ENCODE measurements at regions not wholly inside any gene's neighbourhood (a gene's known extent, or its start where the extent isn't known, plus 50 kb on each side); places are given as distances from the start of the nearest gene placed in this dataset.
"Not testable (repeated sequence)": the region's sequence is repeated elsewhere in the genome, so short reads cannot be mapped to it uniquely, and the experiment has no call there.

DNA sequence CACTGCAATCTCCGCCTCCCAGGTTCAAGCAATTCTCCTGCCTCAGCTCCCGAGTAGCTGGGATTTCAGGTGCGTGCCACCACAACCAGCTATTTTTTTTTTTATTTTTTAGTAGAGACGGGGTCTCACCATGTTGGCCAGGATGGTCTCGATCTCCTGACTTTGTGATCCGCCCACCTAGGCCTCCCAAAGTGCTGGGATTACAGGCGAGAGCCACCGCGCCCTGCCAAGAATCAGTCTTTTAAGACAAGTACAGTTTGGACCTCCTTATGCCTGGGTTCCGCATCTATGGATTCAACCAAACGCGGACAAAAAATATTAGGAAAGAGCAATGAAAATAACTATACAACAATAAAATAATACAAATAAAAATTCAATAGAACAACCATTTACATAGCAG, 285.9 kb upstream of the HS6ST1 start:
- not testable (repeated sequence) for DNase-seq

DNA sequence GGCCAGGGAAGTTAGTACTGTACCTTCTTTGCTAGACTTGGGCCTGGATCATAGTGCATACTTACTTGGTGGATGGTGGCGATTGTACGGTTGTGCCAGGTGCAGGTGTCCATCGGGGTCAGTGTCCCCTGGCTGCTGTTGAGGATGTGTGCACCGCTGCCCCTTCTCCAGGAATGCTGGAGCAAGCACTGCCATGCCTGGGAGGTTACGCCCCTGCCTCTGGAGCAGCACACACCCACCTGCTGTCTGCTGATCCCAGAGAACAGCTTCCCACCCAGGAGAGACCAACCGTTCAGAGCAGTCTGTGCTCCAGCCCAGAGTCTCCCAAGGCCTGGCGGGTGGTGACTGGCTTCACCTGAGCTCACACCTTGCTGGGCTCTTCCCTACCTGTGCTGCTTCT, 286.8 kb upstream of the HS6ST1 start:
- no peak for DNase-seq

DNA sequence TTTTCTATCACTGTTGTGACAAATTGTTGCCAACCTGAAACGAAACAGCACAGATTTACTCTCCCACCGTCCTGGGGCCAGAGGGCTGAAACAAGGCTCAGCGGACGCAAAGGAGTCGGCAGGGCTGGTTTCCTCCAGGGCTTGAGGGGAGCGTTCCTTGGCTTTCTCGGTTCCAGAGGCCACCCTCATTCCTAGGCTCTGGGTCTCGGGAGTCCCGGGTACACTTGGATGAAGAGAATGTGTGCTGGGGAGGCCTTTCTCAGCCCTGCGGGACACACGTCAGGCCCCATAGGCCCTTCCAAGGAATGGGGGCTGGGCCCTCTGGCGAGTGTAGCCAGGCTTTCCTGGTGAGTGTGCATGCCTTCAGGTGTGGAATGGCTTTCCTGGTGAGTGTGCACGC, 287.3 kb upstream of the HS6ST1 start:
- no peak for DNase-seq

GRCh38 chr2:128606837-128607236, 288.2 kb upstream of the HS6ST1 start:
- no peak for DNase-seq

DNA sequence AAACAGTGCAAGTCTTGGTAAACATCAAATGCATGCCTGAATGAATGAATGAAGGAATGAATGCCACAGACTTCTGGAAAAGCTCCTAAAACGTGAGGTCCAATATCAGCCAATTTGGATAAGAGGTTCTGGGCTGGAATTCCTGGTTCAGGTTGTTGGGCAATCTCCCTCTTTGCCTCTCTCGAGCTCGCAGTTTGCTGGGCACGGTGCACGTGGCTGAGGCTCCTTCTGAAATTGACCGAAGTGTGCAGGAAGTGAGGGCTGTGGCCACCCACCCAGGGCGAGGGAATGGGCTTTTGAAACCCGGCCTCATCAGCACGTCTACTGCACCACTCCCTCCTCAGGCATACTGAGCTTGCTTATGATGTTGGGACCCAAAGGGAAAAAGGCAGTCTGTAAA, 288.8 kb upstream of the HS6ST1 start:
- no peak for DNase-seq

GRCh38 chr2:128607911-128608506, 289.3 kb upstream of the HS6ST1 start:
- DNase-seq: no peak

DNA sequence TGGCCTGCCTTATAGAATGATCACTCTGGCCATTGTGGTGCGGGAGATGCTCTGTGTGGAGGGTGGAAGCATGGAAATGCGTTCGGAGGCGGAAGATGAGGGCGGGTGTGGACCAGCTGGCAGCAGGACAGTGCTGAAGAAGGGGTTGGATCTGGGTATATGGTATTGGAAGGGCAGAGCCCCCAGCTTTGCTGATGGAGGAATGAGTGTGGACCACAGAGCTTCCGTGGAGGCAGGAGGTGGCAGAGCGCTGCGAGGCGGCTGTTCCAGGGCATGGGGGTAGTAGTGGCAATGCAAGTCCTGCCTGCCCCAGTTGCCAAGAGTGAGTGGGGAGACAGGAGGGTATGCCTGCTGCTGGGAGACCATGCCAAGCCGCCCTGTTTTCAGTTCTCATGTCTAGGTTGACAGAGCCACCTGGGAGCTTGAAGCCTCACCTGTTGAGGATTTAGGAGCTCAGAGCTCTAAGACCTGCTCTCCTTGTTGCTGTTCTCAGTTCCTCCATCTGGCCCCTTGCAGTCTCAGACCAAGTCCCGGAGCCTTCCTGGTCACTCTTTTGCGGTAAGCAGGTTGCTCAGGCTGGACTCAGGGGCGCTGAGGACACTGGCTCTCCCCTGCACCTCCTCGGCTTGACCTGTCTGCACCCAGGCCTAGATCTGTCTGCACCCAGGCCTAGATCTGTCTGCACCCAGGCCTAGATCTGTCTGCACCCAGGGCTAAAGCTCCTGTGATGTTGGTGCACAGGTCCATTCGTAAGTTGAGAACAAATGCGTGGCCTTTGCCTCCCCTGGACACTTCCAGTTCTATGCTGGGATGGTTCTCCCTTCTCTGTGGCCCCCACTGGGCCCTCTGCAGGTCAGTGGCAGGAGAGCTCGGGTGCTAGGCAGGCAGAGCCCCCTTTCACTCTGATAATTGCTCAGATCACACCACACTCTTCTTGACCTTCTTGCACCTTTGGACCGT, 290.5 kb upstream of the HS6ST1 start:
- DNase-seq: no peak

DNA sequence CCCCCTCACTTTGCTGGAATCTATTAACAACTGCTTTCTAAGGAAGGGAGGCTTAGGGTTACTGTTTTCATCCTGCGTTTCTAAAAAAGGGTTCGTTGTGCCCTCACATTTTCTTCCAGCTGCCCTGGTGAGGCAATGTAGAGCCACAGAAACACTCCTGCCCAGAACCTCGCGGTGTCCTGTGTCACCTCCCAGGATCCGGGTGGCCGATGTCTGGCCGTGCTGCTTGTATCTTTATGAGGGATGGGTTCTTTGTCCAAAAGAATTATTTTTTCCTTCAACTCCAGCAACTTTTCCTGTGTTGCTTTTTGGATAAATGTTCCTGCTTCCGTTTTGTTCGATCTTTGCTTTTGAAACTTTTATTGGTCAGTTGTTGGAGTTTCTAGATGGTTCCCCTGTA, 291.8 kb upstream of the HS6ST1 start:
- no peak for DNase-seq

- no peak for DNase-seq
Observed at GRCh38 chr2:128611421-128612320, 293.0 kb upstream of the HS6ST1 start.

DNA sequence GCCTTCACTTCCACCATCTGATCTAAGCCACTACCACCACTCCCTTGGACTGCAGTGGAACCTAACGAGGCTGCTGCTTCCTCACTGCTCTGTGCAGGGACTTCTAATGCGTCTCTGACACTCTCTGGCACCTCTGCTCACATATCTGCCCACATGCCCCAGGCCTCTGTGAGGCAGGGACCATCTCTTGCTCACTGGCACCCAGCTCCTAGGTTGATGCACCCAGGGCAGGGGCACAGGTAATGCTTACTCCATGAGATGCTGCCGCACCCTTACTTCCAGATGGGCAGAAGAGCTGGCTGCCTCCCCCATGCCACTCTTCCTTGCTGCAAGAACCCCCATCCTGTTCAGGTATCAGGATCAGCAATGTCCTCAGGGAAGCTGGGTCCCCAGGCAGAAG, 294.0 kb upstream of the HS6ST1 start:
- DNase-seq: no peak

DNA sequence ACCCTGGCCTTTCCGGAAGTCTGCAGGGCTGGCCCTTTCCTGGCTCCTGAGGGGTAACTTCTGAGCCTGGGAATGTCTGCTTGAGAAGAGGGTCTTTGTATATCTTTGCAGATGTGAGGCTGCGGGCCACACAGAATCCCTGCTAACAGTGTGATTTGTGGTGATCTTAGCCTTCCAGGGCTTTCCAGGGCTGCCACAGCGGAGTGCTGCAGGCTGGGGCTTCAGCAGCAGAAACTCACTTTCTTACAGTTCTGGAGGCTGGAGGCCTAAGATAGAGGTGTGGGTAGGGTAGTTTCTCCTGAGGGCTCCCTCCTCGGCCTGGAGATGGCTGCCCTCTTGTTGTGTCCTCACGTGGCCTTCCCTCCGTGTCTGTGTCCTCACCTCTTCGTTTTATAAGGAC, 294.7 kb upstream of the HS6ST1 start:
- DNase-seq: no peak

GRCh38 chr2:128613876-128614275, 295.2 kb upstream of the HS6ST1 start:
- no peak for DNase-seq

DNA sequence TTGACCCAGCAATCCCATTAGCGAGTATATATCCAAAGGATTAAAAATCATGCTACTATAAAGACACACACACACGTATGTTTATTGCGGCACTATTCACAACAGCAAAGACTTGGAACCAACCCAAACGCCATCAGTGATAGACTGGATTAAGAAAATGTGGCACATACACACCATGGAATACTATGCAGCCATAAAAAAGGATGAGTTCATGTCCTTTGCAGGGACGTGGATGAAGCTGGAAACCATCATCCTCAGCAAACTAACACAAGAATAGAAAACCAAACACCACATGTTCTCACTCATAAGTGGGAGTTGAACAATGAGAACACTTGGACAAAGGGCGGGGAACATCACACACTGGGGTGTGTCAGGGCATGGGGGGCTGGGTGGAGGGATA, 296.2 kb upstream of the HS6ST1 start:
- DNase-seq: not testable (repeated sequence)

DNA sequence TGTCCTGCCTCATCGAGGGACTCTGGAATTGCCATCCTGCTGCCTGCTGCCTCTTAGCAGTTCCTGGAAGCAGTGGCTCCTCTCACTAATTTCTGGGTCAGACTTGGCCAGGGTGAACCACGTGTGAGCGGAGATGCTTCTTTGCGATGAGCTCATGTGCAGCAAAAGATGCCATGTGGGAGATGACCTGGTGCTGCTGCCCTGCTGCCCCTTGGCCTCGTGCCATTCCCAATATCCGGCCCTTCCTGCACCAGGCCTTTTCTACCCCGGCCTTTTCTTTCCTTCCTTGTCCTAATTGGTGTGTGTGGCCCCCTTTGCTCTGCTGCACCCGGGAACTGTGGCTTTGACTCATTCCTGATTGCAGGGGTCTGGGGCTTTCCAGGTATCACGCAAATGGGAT, 296.9 kb upstream of the HS6ST1 start:
- no peak for DNase-seq

- no peak for DNase-seq
Observed at GRCh38 chr2:128617029-128617590, 298.4 kb upstream of the HS6ST1 start.

DNA sequence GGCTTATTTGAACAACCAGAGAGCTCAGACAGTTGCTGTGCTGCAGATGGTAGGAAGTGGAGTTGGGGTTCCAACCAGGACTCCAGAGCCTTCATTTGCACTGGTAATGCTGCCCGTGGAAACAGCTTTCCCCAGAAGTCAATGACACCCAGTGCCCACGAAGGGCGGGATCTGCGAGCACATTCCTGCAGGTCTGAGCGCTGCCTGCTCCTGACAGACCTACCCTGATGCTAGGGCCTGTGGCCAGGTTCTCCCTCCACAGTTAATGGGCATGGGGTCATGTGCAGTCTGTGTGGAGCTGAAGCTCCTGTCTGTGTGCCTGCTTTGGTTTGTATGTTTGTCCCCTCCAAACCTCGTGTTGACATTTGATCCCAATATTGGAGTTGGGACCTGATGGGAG, 299.0 kb upstream of the HS6ST1 start:
- DNase-seq: no peak

- no peak for DNase-seq
Observed at GRCh38 chr2:128618642-128619041, 300.0 kb upstream of the HS6ST1 start.

- DNase-seq: no peak
Observed at GRCh38 chr2:128619471-128620325, 301.0 kb upstream of the HS6ST1 start.

GRCh38 chr2:128621074-128621473, 302.4 kb upstream of the HS6ST1 start:
- no peak for DNase-seq

DNA sequence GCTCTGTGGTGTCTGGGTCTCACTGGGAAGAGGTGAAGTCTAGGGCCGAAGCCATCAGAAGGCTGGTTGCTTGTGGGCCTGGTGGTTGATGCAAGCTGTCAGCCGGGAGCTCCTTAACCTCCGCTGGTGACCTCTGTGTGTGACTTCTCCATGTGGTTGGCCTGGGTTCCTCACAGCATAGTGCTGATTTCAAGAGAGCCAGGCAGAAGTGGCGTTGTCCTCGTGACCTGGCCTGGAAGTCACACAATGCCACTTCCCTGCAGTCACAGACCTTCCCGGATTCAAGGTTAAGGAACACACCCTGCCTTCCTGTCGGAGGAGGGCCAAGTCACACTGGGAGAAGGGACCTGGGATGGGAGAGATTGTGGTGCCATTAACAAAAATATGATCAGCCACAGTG, 303.7 kb upstream of the HS6ST1 start:
- no peak for DNase-seq

DNA sequence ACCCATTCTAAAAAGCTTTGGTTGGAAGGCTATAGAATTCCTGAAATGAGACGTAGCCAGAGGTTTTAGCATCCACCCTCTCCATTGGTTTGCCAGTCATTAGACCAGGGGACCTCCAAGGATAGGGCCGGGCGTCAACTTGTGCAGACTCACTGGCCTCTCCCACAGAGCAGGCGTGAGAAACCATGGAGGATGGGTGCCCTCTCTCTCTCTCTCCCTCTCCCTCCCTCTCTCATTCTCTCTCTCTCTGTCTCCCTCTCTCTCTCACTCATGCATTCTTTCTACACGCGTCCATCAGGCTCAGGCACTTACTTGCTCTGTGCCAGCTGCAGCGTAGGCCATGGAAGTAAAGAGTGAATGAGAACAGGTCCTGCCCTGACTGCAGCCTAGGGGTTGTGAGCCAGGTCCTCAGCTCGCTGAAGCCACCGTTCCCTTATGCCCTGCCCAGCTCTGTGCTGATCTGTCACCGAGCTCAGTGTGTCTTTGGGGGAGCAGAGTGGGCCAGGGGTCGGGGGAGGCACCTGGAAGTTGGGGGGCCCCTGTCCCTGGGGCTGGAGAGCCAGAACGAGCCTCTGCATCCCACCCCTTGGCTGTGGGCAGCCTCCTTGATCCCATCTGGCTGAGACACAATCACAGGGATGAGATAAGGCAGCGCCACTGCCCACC, 304.4 kb upstream of the HS6ST1 start:
- no peak for DNase-seq
